ENCODE measurements at regions not wholly inside any gene's neighbourhood (a gene's known extent, or its start where the extent isn't known, plus 50 kb on each side); places are given as distances from the start of the nearest gene placed in this dataset.

DNA sequence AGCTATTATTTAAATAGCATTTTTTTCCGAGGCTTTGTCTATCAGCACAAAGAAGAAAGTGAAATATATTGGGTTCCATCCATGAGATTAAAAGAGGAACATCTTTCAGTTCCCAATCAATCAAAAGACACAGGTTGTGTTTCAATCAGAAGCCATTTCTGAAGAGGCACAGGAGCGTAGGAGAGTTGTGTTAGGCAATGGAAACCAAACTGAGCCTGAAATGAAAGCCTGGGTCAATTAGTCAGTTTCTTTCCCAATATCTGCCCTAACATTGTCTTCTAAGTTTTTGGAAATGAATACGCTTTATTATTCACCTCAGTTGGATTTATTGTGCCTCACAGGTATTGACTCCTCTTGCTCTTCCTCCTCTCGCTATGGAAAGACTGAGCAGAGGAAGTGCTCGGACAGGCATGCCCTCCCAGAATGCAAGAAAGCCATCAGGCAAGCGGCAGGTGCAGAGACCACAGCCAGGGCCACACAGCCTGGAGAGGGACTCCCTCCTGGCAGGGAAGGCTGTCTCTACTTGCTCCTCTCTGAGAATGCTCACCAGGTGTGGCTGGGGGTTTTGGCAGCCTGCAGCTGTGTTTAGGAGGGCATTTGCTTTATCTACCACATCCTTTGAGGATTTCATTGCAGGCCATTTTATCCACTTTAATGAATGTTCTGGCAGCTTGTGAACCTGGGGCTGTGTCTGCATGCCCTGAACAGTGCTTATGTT, 100.8 kb upstream of the NEDD9 start:
- TF ChIP-seq, protein P1, sequence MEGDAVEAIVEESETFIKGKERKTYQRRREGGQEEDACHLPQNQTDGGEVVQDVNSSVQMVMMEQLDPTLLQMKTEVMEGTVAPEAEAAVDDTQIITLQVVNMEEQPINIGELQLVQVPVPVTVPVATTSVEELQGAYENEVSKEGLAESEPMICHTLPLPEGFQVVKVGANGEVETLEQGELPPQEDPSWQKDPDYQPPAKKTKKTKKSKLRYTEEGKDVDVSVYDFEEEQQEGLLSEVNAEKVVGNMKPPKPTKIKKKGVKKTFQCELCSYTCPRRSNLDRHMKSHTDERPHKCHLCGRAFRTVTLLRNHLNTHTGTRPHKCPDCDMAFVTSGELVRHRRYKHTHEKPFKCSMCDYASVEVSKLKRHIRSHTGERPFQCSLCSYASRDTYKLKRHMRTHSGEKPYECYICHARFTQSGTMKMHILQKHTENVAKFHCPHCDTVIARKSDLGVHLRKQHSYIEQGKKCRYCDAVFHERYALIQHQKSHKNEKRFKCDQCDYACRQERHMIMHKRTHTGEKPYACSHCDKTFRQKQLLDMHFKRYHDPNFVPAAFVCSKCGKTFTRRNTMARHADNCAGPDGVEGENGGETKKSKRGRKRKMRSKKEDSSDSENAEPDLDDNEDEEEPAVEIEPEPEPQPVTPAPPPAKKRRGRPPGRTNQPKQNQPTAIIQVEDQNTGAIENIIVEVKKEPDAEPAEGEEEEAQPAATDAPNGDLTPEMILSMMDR (IDR thresholded peaks at IDR 0.05; ENCODE audit: low read length): no peak
- TF ChIP-seq EZH2 (IDR thresholded peaks at IDR 0.05; ENCODE audit: borderline replicate concordance, low read length): no peak
